HepG2 (cell line): ENCODE measurements at regions not wholly inside any gene's neighbourhood (a gene's known extent, or its start where the extent isn't known, plus 50 kb on each side); places are given as distances from the start of the nearest gene placed in this dataset.

Source experiments
- ATAC-seq: fragments of 200-7000 bp; cut with Tn5 transposase; 3 replicates; pipeline ENCODE4 v1.9.1; 2020; ENCODE audit warnings: mild to moderate bottlenecking, moderate library complexity
- BruUV-seq: library from RNA; stranded (reverse); fragments of 400-500 nt; replicated peaks from 2 replicates; lab custom pipeline; 2021; lab: Mats Ljungman, UMichigan
- CTCF ChIA-PET: fragments of 300-600 bp; formaldehyde crosslinking; extraction: SDS; loops from one replicate; lab custom pipeline; 2021; ENCODE audit warnings: low total read pairs, inconsistent platforms, low intra/inter-chr PET ratio; lab: Yijun Ruan, JAX
- POLR2A ChIA-PET: fragments of 350-600 bp; sonication (Branson Sonifier 250); formaldehyde crosslinking; loops from one replicate; lab custom pipeline; 2020; ENCODE audit warnings: antibody characterized with exemption, inconsistent platforms; lab: Yijun Ruan, JAX
- DNase-seq: peaks from one replicate; pipeline ENCODE4 v3.0.0-alpha.2; 2015; ENCODE audit warnings: low spot score
- FAIRE-seq: peaks from 3 replicates; lab custom pipeline; 2011; peaks lifted over from hg19 to GRCh38; lab: Jason Lieb, UNC
- H2AFZ ChIP-seq: one replicate; pipeline ENCODE4 v1.6.1; 2011; ENCODE audit warnings: low read length, inconsistent platforms
- H3K27ac ChIP-seq: fragments of 300-600 bp; 3 replicates; pipeline ENCODE4 v1.8.0; 2011; ENCODE audit warnings: mixed run types, mild to moderate bottlenecking, mixed read lengths, low read length, inconsistent platforms; ENCODE audit not compliant: insufficient read depth; ENCODE audit errors: extremely low read length
- H3K27me3 ChIP-seq, 2 experiments: fragments of 200-600 bp in 1 of 2; 2 replicates in 1 of 2; 3 replicates in 1 of 2; pipeline versions ENCODE4 v1.6.0 to v1.8.0; 2011; ENCODE audit warnings: low read length in 2 of 2, mild to moderate bottlenecking in 2 of 2, moderate library complexity in 2 of 2, inconsistent platforms in 1 of 2; ENCODE audit not compliant: insufficient read depth in 2 of 2, control insufficient read depth in 1 of 2
- H3K36me3 ChIP-seq, 2 experiments: fragments of 200-600 bp in 1 of 2; replicated peaks in 1 of 2; 2 replicates in 1 of 2; 3 replicates in 1 of 2; pipeline versions ENCODE4 v1.5.1 to v1.8.0; 2011; ENCODE audit warnings: low read length in 2 of 2, inconsistent platforms in 1 of 2; ENCODE audit not compliant: insufficient read depth in 2 of 2, control insufficient read depth in 1 of 2
- H3K4me1 ChIP-seq: 2 replicates; pipeline ENCODE4 v1.5.1; 2012; ENCODE audit warnings: low read length, inconsistent platforms; ENCODE audit not compliant: insufficient read depth
- H3K4me2 ChIP-seq: 2 replicates; pipeline ENCODE4 v1.6.0; 2011; ENCODE audit warnings: low read depth, low read length, inconsistent platforms
- H3K4me3 ChIP-seq, 3 experiments: fragments of 200-600 bp in 1 of 3; sonication (generic), shearing (Covaris generic) in 1 of 3; replicated peaks in 1 of 3; 2 replicates each; pipeline ENCODE4 v1.5.1; 2011 to 2016; ENCODE audit warnings: low read length in 3 of 3, inconsistent platforms in 2 of 3, low read depth in 2 of 3, mild to moderate bottlenecking in 2 of 3, control low read depth in 1 of 3, mixed read lengths in 1 of 3; ENCODE audit not compliant: insufficient read depth in 1 of 3
- H3K79me2 ChIP-seq: one replicate; pipeline ENCODE4 v1.6.1; 2011; ENCODE audit warnings: low read length, inconsistent platforms; ENCODE audit not compliant: insufficient read depth
- H3K9ac ChIP-seq: 2 replicates; pipeline ENCODE4 v1.6.0; 2011; ENCODE audit warnings: mild to moderate bottlenecking, low read depth, low read length, inconsistent platforms; ENCODE audit not compliant: insufficient read depth
- H3K9me3 ChIP-seq: 2 replicates; pipeline ENCODE4 v1.5.1; 2012; ENCODE audit warnings: mild to moderate bottlenecking, low read length
- H4K20me1 ChIP-seq: 2 replicates; pipeline ENCODE4 v1.6.0; 2011; ENCODE audit warnings: inconsistent platforms, mild to moderate bottlenecking, low read length, moderate library complexity; ENCODE audit not compliant: insufficient read depth
- ARNT ChIP-seq: fragments of 450-650 bp; IDR thresholded peaks from 2 replicates; pipeline ENCODE4 v1.6.1; 2017
- ATF7-NPFF ChIP-seq: sonication (generic); formaldehyde crosslinking; IDR thresholded peaks from 2 replicates; pipeline ENCODE4 v1.8.1; 2023; ENCODE audit warnings: mild to moderate bottlenecking, low read depth, missing genetic modification reagents, moderate library complexity
- BORCS8-MEF2B ChIP-seq: sonication (generic); formaldehyde crosslinking; IDR thresholded peaks from 2 replicates; pipeline ENCODE4 v1.8.0; 2022; ENCODE audit warnings: mild to moderate bottlenecking, missing genetic modification reagents
- CBX5 ChIP-seq: sonication (generic); formaldehyde crosslinking; IDR thresholded peaks from 2 replicates; pipeline ENCODE4 v1.4.0; 2020; ENCODE audit warnings: missing genetic modification reagents, borderline replicate concordance
- CHD4 ChIP-seq: fragments of 200-600 bp; sonication (generic); IDR thresholded peaks from 2 replicates; pipeline ENCODE4 v1.7.0; 2017; ENCODE audit warnings: mild to moderate bottlenecking, low read length, borderline replicate concordance
- GABPB1 ChIP-seq: IDR thresholded peaks from 2 replicates; pipeline ENCODE4 v1.6.1; 2016; ENCODE audit warnings: mild to moderate bottlenecking, missing genetic modification reagents, moderate library complexity, missing compliant biosample characterization
- MIER3 ChIP-seq: IDR thresholded peaks from 2 replicates; pipeline ENCODE4 v1.6.1; 2016; ENCODE audit warnings: missing compliant biosample characterization, borderline replicate concordance
- NR2C2 ChIP-seq: sonication (generic); formaldehyde crosslinking; IDR thresholded peaks from 2 replicates; pipeline ENCODE4 v1.4.0; 2020; ENCODE audit warnings: missing genetic modification reagents, mild to moderate bottlenecking, moderate library complexity, borderline replicate concordance
- PHB2 ChIP-seq: fragments of 450-650 bp; IDR thresholded peaks from 2 replicates; pipeline ENCODE4 v1.6.1; 2018; ENCODE audit not compliant: partially characterized antibody
- RFX1 ChIP-seq: fragments of 450-650 bp; IDR thresholded peaks from 2 replicates; pipeline ENCODE4 v1.6.1; 2017
- SIX4 ChIP-seq: sonication (generic); formaldehyde crosslinking; IDR thresholded peaks from 2 replicates; pipeline ENCODE4 v1.4.0; 2020; ENCODE audit warnings: missing genetic modification reagents
- SRF ChIP-seq: IDR thresholded peaks from 2 replicates; pipeline ENCODE4 v1.6.1; 2011; ENCODE audit warnings: mild to moderate bottlenecking, low read depth, low read length, moderate library complexity
- XRCC5 ChIP-seq: fragments of 200-400 bp; formaldehyde crosslinking; optimal IDR thresholded peaks from 2 replicates; pipeline ENCODE3; 2017; ENCODE audit warnings: mild to moderate bottlenecking, low read length
- YY1 ChIP-seq: IDR thresholded peaks from 2 replicates; pipeline ENCODE4 v1.6.1; 2011; ENCODE audit warnings: low read length, low read depth, moderate library complexity, mild to moderate bottlenecking; ENCODE audit not compliant: insufficient read depth, insufficient replicate concordance
- ZZZ3 ChIP-seq: sonication (generic); formaldehyde crosslinking; IDR thresholded peaks from 2 replicates; pipeline ENCODE4 v1.4.0; 2020; ENCODE audit warnings: missing genetic modification reagents, mild to moderate bottlenecking, borderline replicate concordance
- WGBS: methylation state at CpG from one replicate; pipeline ENCODE4 v1.1.6; 2017; ENCODE audit warnings: low lambda C conversion rate; 5-methylcytosine and 5-hydroxymethylcytosine counted together
- in situ Hi-C: cut with HindIII; loops from 2 replicates; pipeline ENCODE4 v1.10.0; 2017; ENCODE audit warnings: low pct_unique_long_range_greater_than_20kb; ENCODE audit not compliant: extremely low pct_ligation_motif_present
- intact Hi-C: fragments of 100-400 bp; cut with micrococcal nuclease; formaldehyde crosslinking; loops from one replicate; pipeline ENCODE4 v1.10.0; 2022; ENCODE audit not compliant: unreplicated experiment
- TF ChIP-seq, protein P1 (sequence below): sonication (generic); formaldehyde crosslinking; IDR thresholded peaks from 2 replicates; pipeline ENCODE4 v1.8.0; 2022; ENCODE audit warnings: missing genetic modification reagents, mild to moderate bottlenecking, moderate library complexity, borderline replicate concordance
- TF ChIP-seq, protein P2 (sequence below): sonication (generic); formaldehyde crosslinking; conservative IDR thresholded peaks from 2 replicates; pipeline ENCODE4 v1.4.0; 2020; ENCODE audit warnings: missing genetic modification reagents
- TF ChIP-seq, protein P3 (sequence below): sonication (generic); formaldehyde crosslinking; IDR thresholded peaks from 2 replicates; pipeline ENCODE4 v1.4.0; 2020; ENCODE audit warnings: missing genetic modification reagents
- TF ChIP-seq, protein P4 (sequence below): IDR thresholded peaks from 2 replicates; pipeline ENCODE4 v1.6.1; 2012; ENCODE audit warnings: inconsistent platforms

DNA sequence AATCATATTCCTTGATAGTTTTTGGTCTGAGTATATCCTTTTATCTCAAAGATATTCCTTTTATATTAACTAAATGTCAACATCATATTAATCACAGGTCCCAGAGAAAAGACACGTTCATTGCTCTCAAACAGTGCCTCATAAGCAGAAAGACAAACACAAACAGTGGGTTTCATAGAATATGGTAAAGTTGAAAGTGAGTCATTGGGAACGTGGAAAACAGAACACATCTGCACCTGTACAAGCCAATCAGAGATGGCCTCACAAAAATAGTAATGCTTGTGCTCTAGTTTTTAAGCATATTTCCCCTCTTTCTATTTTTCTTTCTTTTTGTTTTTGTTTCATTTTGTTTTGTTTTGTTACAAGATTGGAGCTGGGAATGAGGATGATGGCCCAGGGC lies 328.4 kb upstream of the MAP2 start (continued):
- TF ChIP-seq, protein P1, sequence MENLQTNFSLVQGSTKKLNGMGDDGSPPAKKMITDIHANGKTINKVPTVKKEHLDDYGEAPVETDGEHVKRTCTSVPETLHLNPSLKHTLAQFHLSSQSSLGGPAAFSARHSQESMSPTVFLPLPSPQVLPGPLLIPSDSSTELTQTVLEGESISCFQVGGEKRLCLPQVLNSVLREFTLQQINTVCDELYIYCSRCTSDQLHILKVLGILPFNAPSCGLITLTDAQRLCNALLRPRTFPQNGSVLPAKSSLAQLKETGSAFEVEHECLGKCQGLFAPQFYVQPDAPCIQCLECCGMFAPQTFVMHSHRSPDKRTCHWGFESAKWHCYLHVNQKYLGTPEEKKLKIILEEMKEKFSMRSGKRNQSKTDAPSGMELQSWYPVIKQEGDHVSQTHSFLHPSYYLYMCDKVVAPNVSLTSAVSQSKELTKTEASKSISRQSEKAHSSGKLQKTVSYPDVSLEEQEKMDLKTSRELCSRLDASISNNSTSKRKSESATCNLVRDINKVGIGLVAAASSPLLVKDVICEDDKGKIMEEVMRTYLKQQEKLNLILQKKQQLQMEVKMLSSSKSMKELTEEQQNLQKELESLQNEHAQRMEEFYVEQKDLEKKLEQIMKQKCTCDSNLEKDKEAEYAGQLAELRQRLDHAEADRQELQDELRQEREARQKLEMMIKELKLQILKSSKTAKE (CRISPR knock-in tag): no peak
- no peak for TF ChIP-seq CHD4
- TF ChIP-seq BORCS8-MEF2B (CRISPR knock-in tag): no peak
- no peak for TF ChIP-seq SRF
- TF ChIP-seq, all 625 proteins: peak for 0

DNA sequence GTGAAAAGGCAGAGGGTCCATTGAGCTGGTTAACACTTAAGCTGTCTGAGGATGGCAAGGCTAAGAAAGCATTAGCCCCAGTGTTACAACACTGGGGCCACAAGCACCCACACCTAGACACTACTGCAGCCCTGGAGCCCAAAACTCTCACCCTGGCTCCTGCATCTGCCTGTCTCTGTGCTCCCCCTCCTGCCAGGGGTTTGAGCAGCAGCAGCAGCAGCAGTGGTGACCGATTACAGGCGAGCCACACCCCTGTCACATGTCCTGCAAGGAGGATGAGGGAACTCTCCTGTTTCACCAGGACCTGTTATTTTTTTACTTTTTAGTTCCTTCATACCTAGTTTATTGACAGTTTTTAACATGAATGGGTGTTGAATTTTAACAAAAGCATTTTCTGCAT lies 326.7 kb upstream of the MAP2 start:
- ATAC-seq (no peak), DNase-seq (no peak), FAIRE-seq (no peak)
- ChIA-PET CTCF (no interaction called here), POLR2A (no interaction called here)
- Histone ChIP-seq H3K4me2 (no peak overlapping the region), H4K20me1 (no peaks in the 10 kb centered on the region), H3K4me3 (no peak overlapping the region), H3K79me2 (no peaks in the 10 kb centered on the region), H3K27ac (no peak overlapping the region), H2AFZ (no peak overlapping the region), H3K27me3 (no peaks in the 10 kb centered on the region), H3K9me3 (no peaks in the 10 kb centered on the region), H3K4me1 (no peaks in the 10 kb centered on the region), H3K36me3 (no peaks in the 10 kb centered on the region), H3K9ac (no peak overlapping the region)
- no TSS peak for BruUV-seq
- in situ Hi-C loops (no loop called here), intact Hi-C loops (no loop called here)
- 0% methylated on average over 2 of the region's 2 CpGs for WGBS
- TF ChIP-seq CBX5 (CRISPR knock-in tag): no peak
- no peak for TF ChIP-seq YY1
- no peak for TF ChIP-seq NR2C2 (CRISPR knock-in tag)
- no peak for TF ChIP-seq ARNT
- TF ChIP-seq GABPB1: no peak
- TF ChIP-seq, protein P2, sequence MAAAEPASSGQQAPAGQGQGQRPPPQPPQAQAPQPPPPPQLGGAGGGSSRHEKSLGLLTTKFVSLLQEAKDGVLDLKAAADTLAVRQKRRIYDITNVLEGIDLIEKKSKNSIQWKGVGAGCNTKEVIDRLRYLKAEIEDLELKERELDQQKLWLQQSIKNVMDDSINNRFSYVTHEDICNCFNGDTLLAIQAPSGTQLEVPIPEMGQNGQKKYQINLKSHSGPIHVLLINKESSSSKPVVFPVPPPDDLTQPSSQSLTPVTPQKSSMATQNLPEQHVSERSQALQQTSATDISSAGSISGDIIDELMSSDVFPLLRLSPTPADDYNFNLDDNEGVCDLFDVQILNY: no peak
- no peak for TF ChIP-seq SIX4 (CRISPR knock-in tag)
- TF ChIP-seq, protein P3, sequence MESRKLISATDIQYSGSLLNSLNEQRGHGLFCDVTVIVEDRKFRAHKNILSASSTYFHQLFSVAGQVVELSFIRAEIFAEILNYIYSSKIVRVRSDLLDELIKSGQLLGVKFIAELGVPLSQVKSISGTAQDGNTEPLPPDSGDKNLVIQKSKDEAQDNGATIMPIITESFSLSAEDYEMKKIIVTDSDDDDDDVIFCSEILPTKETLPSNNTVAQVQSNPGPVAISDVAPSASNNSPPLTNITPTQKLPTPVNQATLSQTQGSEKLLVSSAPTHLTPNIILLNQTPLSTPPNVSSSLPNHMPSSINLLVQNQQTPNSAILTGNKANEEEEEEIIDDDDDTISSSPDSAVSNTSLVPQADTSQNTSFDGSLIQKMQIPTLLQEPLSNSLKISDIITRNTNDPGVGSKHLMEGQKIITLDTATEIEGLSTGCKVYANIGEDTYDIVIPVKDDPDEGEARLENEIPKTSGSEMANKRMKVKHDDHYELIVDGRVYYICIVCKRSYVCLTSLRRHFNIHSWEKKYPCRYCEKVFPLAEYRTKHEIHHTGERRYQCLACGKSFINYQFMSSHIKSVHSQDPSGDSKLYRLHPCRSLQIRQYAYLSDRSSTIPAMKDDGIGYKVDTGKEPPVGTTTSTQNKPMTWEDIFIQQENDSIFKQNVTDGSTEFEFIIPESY (CRISPR knock-in tag): no peak
- TF ChIP-seq ATF7-NPFF: no peak
- TF ChIP-seq, protein P4, sequence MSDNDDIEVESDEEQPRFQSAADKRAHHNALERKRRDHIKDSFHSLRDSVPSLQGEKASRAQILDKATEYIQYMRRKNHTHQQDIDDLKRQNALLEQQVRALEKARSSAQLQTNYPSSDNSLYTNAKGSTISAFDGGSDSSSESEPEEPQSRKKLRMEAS: no peak
- TF ChIP-seq RFX1: no peak
- no peak for TF ChIP-seq ZZZ3 (CRISPR knock-in tag)
- TF ChIP-seq MIER3 (CRISPR knock-in tag): no peak
- TF ChIP-seq XRCC5: no peak
- no peak for TF ChIP-seq PHB2
